Right ventricle myocardium inferior (tissue), 1 donor: ENCODE measurements at regions not wholly inside any gene's neighbourhood (a gene's known extent, or its start where the extent isn't known, plus 50 kb on each side); places are given as distances from the start of the nearest gene placed in this dataset.

Source experiments
- ATAC-seq: fragments of 200-7000 bp; cut with Tn5 transposase; one replicate; pipeline ENCODE4 v1.9.1; 2020; ENCODE audit warnings: mild to moderate bottlenecking, moderate library complexity
- DNase-seq: peaks from one replicate; pipeline ENCODE4 v3.0.0; 2021; ENCODE audit errors: missing footprints
- intact Hi-C: fragments of 100-400 bp; cut with DNase I; formaldehyde crosslinking; loops from one replicate; pipeline ENCODE4 v1.11.0; 2022
- donor health status: DM: no; HTN: yes; CAD: no; lungs with severe emphysema.

DNA sequence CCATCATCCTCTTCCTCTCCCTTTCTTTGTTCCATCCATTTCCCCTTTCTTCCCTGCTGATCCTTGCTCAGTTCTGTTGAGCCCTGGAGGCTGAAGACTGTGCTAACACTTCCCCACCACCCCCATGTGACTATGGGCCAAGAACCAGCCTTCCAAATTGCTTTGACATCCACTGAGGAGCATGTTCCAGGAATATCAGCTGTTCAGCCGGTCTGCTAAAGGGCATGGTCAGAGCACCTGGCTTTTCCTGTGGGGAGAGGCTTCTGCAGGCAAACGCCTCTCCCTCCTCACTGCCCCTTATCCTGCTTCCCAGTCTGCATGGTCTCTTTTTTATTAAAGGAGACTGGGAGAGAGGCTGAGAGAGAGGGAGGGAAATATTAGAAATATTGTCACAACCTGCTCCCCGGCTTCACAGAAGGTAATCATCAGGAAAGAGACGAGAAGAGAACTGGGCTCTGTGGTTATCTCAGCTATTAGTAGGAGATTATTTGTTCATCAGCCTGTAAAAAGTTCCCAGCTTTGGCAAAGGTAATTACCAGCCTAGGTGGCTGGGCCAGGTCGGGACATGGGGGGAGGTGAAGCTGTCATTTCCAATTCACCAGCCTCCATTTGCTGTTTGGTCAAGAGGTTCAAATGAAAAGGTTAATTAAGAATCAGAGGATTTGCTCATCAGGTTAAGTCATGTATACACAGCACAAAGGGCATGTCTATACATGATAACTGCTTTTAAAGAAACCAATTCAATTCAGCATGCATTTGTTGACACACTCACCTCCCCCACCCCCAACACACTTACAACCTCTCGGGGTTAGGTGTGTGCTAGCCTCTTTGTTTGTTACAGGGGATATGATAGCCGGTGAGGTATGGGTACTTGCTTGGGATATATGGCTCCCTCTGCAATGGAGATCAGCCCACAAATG, 83.7 kb upstream of the CRHR1 start:
- DNase-seq: no peak
- intact Hi-C loops: no loop called here
- ATAC-seq: no peak

DNA sequence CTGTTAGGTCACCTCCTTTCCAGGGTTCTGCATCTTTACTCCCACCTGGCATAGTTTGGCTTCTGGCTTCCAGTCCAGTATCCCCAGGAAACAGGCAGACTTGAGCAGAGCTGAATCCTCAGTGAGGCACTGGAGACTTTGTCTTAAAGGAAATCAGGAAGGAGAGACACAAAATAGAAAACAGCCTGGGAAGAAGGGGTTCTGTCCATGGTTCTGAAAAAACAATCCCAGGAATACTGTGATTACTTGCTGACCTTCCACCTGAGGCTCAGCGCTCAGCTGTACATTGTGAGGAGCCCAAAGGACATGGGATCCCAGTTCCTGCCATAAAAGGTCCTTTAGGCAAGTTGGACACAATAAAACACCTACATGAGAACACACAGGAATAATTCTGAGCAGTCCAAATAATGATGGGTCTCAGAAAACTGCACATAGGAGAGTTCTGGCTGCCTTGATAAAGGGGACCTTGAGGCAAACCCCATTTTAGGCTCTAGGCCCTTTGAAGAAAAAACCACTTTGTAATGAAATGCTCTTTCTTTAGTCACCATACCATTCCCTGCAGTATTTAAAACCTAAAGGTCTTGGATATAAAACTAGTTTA, 81.4 kb upstream of the CRHR1 start:
- DNase-seq (no peak), ATAC-seq (no peak)
- intact Hi-C loops: no loop called here

DNA sequence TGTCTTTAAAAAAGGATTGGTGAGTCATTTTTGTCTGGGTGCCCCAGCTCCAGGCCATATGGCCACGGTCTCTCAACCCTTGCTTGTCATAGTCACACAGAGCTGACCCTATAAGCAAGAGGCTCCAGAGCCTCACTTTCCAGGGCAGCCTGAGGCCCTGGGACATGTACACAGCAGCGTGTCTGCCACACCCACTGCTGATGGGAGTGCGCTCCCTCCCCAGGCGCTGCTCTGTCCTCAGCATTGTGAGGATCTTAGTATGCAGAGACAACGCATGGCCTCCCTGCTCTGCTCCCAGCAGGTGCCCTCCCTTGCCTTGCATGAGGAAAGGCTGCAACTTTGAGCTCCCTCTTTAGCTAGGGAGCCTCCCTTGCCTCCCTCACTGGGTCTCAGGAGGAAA, 80.8 kb upstream of the CRHR1 start:
- no peak for ATAC-seq
- intact Hi-C loops: no loop called here
- no peak for DNase-seq

DNA sequence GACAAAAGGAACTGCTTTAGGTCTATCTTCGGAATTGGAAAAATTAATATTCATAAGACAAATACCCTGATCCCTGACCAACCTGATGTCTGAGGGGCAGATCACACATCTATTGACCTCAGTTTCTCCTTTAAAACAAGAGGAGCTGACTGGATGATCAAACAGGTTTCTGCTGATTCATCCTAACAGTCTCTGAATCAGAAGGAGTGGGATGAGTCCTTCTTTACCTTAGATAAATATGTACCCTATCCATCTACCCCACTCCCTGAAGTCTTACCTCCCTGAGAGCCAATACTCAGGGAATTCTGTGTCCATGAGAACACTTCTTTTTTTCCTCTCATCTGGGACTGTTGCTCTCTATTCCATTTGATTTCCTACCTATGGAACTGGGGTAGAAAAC, 80.3 kb upstream of the CRHR1 start:
- intact Hi-C loops: no loop called here
- no peak for DNase-seq
- no peak for ATAC-seq

DNA sequence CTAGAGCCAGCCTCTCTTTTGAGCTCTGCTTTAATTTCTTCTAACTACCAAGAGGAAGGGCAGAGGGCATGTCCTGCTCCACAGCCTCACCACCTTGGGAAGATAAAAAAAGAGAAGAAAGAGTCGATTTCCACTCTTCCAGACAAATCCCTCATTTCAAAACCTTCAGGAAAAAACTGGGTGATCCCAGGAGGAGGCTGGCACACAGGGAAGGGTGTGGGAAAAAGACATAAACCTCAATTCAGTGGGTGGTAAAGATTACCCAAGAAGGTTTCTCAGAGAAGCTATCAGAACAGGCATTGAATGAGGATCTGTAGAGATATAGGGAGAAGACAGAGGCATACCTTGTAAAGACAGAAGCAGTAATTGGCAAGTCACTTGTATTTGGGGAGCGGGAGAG, 79.9 kb upstream of the CRHR1 start:
- ATAC-seq (no peak), DNase-seq (no peak)
- intact Hi-C loops: no loop called here

DNA sequence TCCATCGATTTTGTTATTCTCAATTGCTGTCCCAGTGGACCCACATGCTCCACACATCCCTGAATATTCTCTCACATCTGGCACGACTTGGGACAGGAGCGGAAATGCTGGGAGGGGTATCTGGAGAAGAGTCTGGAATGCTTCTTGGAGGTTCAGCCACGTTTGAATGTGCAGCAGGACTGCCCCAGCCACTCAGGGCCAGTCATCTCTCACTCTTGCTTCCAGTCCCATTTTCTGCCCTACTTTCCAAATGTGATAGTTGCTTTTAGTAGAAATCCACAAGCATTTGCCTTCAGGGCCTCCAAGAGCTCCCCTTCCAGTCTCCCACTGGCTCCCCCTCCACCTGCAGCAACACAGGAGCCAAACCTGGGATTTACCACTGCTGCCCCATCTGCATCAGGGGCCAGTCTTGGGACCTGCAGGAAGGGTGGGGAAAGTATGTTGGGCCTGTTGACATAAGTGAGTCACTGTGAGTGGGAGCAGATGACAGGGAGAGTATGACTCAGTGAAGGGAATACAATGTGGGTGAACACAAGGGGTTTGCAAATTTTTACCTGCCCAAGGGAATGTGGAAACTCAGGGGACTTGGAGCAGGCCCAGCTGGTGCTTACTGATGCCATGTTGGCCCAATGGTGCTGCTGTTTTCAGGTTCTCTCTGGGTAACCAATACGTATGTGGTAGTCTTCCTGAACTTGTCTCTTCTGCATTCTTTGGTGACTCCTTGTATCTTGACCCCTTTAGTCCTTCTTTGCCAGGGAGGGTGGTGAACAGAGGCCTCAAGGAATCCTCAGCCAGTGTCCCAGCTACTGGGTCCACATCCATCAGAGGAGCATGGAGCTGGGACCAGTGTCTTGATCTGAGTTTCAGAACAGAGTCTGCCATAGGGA, 78.8 kb upstream of the CRHR1 start:
- intact Hi-C loops: no loop called here
- ATAC-seq (no peak), DNase-seq (no peak)

DNA sequence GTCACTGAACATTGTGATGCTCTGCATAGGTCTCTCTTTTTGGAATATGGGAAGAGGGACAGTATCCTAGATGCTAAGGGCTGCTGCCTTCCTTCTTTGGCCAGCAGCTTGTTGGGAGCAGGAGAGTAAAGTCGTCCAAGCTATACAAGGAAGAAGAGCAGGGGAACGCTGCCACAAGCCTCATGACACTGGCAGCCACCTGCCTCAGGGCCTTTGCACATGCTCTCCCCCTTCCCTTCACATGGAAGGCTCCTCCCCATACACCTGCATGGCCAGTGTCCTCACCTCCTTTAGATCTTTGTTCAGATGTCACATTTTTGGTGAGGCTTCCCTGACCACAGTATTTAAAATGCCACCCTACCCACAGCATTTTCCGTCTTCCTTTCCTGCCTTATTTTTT, 78.1 kb upstream of the CRHR1 start:
- ATAC-seq: no peak
- intact Hi-C loops: no loop called here
- DNase-seq: no peak

DNA sequence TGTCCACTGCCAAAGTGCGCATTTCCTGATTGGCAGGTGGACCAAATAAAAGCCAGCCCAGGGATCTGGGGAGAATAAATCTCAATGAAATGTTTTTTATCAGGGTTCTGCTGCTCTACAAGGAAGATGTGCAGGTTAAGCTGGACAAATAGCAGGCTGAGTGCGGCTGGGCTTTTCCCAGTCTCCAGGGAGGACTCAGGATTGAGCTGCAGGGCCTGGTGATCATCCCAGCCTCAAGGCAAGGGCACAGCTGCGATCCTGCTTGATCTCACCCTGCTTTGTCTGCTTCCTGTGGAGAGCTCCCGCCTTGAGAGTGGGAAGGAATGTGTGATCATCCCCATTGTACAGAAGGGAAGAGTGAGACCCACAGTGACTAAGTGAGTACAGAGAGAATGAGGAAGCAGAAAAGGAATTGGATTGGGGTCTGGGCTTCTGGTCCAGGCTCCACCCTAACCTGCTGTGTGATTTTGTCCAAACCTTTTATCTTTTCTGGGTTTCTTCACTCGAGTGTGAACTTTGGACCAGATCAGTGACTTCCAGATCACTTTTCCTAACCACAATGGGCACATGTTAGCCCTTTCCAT, 75.3 kb upstream of the CRHR1 start:
- DNase-seq (no peak), ATAC-seq (no peak)
- intact Hi-C loops: no loop called here

DNA sequence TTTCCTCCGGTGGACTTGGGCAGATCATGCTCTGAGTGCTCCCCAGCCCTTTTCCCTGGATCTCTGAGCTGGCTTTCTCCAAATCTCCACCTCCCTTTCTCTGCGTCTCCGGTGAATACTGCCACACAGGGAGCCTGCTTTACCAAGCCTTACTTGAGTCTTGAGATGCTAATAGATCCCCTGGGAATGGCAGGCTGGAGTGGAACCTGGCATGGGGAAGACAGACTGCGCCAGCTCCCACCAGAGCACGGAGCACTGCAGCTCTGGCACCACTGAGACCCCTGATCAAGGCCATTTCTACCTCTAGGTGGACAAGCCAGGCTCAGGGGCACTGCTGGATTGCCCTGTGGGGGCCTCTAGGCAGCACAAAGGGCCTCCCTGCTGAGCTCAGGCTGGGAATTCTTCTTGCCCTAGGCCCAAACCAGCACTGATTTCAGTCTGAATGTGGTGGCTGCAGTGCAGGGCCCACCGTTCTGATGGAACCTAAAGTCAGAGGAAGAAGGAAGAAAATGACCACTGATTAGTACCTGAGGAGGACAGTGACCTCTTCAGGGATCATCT, 74.3 kb upstream of the CRHR1 start:
- intact Hi-C loops: no loop called here
- no peak for DNase-seq
- no peak for ATAC-seq

DNA sequence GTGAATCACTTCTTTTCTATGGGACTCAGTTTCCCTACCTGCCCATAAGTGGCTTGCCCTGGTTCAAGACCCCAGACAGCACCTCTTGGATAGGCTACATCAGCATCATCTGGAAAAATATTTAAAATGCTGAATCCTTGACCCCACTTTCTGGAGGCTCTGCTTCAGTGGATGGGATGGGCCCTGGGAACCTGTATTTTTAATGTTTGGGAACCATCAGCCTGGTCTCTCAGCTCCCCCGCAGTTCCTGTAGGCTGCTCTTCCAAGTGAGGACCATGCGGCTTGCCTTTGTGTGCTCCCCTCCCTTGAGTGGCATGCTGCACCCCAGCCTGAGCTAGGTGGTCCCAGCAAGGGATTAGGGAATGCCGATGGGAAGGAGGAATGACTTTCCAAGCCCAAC, 68.3 kb upstream of the CRHR1 start:
- ATAC-seq: no peak
- DNase-seq: no peak
- intact Hi-C loops: no loop called here

DNA sequence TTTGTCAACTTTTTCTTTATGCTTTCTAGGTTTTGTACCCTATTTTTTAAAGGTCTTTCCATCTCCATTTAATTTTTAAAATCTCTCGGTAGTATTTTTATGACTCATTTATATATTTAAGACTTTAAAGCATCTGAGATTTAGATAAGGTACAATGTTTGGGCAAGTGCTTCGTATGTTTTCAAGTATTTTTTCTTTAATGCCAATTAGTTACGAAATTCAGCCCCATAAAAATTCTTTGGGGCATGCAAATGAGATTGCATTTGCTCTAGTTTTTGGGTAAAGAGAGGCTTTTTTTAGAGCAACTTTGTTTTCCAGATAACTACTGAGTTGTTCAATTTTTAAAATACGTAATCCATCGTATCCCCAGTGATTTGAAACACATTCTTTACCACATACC, 65.3 kb upstream of the CRHR1 start:
- no peak for DNase-seq
- intact Hi-C loops: no loop called here

DNA sequence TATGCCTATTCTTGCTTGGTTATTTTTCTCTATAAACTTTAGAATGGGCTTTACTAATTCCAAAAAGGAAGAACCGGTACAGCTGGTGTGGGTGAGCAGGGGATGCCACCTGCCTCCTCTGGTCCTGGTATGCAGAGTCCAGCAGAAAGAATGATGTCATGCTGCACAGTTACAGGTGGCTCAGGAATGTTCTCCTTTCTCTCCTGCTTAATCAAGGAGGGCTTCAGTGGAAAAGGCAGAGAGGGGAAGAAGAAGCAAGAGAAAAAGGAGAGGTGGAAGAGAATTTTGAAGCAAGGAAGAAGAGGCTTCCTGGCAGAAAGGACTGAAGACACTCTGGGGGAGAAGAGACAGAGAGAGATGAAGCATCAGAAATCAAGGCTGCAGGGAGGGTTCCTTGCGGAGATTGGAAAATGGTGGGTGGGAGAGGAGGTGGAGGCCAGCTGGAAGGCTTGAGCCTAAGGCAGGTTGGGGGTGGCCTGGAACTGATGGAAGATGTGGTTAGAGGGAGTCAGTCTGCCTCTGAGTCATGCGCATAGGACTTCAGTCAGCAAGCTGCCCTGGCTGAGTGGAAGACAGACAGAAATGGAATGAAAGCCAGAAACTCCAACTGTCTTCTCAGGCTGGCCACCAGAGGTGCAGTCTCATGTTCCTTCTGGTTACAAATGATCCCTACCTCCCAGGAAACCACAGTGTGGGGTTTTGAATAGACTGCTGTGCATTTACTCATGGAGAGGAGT, 64.6 kb upstream of the CRHR1 start:
- intact Hi-C loops: loop anchor here (5.0 kb wide), 1 partner anchor 113 kb away; no protein-coding TSS in a partner anchor
- ATAC-seq (peak; percentile 39), DNase-seq (no peak)

More for the DNA sequence above, 65.3 kb upstream of the CRHR1 start:
- ATAC-seq: no peak

DNA sequence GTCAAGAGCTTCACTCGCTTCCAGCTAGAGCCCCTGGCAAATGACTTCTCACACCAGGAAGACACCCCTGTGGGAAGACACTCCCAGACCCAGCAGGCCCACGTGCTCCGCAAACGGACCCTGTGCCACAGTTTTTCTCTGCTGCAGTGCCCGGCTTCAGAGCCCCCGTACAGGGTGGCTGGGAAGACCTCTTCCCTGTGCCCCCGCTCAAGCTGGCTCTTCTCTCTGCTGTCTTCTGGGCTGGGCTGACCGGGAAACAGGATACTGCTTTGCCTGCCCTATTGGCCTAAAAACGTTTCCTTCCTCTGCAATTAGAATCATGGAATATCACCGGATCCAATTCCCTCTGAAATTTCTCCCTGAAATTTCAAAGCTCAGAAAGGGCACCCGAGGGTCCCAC, 63.7 kb upstream of the CRHR1 start:
- DNase-seq (no peak), ATAC-seq (no peak)
- intact Hi-C loops: loop anchor here (5.0 kb wide), 1 partner anchor 112 kb away; no protein-coding TSS in a partner anchor

DNA sequence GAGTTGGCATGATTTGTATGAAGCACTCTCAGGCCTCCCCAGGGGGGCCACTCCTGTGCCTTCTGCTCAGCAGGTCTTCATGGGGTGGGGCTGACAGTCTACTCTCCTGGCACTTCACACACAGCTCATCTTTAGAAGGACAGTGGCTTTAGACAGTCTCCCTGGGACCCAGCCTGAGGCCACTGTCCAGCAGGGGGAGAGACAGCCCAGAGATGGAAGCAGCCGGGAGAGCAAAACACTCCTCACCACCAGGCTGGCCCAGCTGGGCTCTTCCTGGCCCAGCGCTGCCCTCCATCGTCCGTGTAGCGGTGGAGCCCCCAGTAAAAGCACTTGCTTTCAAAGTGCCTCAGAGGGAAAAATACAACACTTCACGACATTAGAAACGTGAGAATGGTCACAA, 62.0 kb upstream of the CRHR1 start:
- intact Hi-C loops: loop anchor here (5.0 kb wide), 1 partner anchor 110 kb away; no protein-coding TSS in a partner anchor
- ATAC-seq (no peak), DNase-seq (no peak)

DNA sequence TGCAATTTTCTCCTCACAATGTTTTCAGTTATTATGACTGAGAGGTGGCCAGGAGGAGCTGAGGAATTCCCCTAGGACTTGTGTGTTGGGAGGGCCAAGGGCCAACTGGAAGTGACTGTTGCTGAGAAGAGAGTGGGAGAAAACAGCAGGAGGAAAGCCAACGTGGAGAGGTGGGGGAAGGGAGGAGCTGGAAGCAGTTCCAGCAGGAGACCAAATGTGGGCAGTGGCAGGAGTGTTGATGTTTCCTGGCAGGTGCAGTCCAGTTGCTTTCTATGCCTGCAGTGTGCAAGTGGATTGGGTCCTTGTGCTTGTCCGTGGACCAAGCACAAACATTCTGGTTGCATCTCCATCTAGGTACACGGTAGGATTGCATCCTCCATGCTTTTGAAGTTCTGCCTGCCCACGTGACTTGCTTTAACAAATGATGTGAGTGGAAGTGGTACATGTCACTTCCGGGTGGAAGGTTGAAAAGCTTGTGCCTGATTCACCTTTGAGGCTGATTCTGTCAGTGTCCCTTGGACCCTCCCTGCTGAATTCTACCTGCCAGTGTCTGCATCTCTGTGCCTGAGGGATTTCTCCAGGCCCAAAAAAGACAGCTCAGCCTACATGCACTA, 54.7 kb upstream of the CRHR1 start:
- ATAC-seq (no peak), DNase-seq (no peak)
- intact Hi-C loops: no loop called here

DNA sequence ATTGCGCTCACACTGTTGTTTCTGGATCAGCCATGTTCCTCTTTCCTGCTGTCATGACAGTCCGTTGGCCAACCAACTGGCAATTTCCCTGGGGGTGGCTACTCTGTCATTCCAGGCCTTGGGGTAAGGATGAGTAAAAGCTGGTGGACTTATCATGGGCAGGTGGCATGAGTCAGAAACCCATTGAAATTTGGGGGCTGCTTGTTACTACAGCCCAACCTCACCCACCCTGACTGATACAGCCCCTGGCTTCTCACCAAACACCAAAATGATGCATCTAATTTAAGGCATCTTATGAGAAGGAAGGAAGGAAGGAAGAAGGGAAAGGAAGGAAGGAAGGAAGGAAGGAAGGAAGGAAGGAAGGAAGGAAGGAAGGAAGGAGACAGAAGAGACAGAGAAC, 53.9 kb upstream of the CRHR1 start:
- ATAC-seq (no peak), DNase-seq (no peak)
- intact Hi-C loops: no loop called here

DNA sequence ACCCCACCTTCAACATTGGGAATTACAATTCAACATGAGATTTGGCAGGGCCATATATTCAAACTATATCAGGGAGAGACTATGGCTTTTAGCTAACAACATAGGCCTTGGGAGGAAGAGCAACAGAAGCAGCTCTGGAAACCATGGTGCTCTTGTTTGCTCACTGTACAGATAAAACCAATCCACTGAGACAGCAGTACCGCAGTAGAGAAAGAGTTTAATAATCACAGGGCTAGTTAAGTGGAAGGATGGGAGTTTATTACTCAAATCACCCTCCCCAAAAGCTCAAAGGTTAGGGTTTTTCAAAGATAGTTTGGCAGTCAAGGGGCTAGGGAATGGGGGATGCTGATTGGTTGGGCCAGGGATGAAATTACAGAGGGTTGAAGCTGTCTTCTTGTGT, 52.7 kb upstream of the CRHR1 start:
- ATAC-seq (no peak), DNase-seq (no peak)
- intact Hi-C loops: no loop called here
